ENCODE measurements at regions not wholly inside any gene's neighbourhood (a gene's known extent, or its start where the extent isn't known, plus 50 kb on each side); places are given as distances from the start of the nearest gene placed in this dataset.

- no peak for TF ChIP-seq CTCF (IDR thresholded peaks at IDR 0.05; ENCODE audit: extremely low read depth, missing control alignments)
- no peak for DNase-seq (ENCODE audit: low spot score)
Measured at GRCh38 chr4:188578657-188579056, 439.4 kb downstream of the TRIML1 start.

- no peak for TF ChIP-seq CTCF (IDR thresholded peaks at IDR 0.05; ENCODE audit: extremely low read depth, missing control alignments)
- DNase-seq (ENCODE audit: low spot score), result no peak
Measured at GRCh38 chr4:188596021-188596420, 456.8 kb downstream of the TRIML1 start.

- no peak for TF ChIP-seq CTCF (IDR thresholded peaks at IDR 0.05; ENCODE audit: extremely low read depth, missing control alignments)
- DNase-seq (ENCODE audit: low spot score), result no peak
Measured at GRCh38 chr4:188603646-188604045, 464.4 kb downstream of the TRIML1 start.

- TF ChIP-seq CTCF (IDR thresholded peaks at IDR 0.05; ENCODE audit: extremely low read depth, missing control alignments), result no peak
- no peak for DNase-seq (ENCODE audit: low spot score)
Measured at GRCh38 chr4:188606635-188607034, 467.4 kb downstream of the TRIML1 start.

GRCh38 chr4:188611143-188611542 lies 471.9 kb downstream of the TRIML1 start:
- TF ChIP-seq CTCF (IDR thresholded peaks at IDR 0.05; ENCODE audit: extremely low read depth, missing control alignments), result no peak
- no peak for DNase-seq (ENCODE audit: low spot score)

GRCh38 chr4:188612659-188613058 lies 473.4 kb downstream of the TRIML1 start:
- TF ChIP-seq CTCF (IDR thresholded peaks at IDR 0.05; ENCODE audit: extremely low read depth, missing control alignments), result no peak
- no peak for DNase-seq (ENCODE audit: low spot score)

- no peak for TF ChIP-seq CTCF (IDR thresholded peaks at IDR 0.05; ENCODE audit: extremely low read depth, missing control alignments)
- no peak for DNase-seq (ENCODE audit: low spot score)
Measured at GRCh38 chr4:188613976-188614375, 474.7 kb downstream of the TRIML1 start.
